OCI-LY7 (cell line): ENCODE measurements at regions not wholly inside any gene's neighbourhood (a gene's known extent, or its start where the extent isn't known, plus 50 kb on each side); places are given as distances from the start of the nearest gene placed in this dataset.

Source experiments
- BruUV-seq: library from RNA; stranded (reverse); fragments of 400-500 nt; replicated peaks from 2 replicates; lab custom pipeline; 2021; lab: Mats Ljungman, UMichigan
- CTCF ChIA-PET: fragments of 300-600 bp; sonication (Branson Sonifier 250); formaldehyde crosslinking; loops from one replicate; lab custom pipeline; 2022; ENCODE audit warnings: antibody characterized with exemption; ENCODE audit not compliant: unreplicated experiment; lab: Charles Lee
- POLR2A ChIA-PET: fragments of 300-600 bp; sonication (Branson Sonifier 250); formaldehyde crosslinking; loops from one replicate; lab custom pipeline; 2022; ENCODE audit warnings: antibody characterized with exemption; lab: Charles Lee
- DNase-seq: peaks from one replicate; pipeline ENCODE4 v3.0.0-alpha.2; 2015; ENCODE audit warnings: low spot score
- H2AFZ ChIP-seq: fragments of 200-600 bp; sonication (generic), shearing (Covaris generic); 2 replicates; pipeline ENCODE4 v1.6.1; 2014; ENCODE audit warnings: mild to moderate bottlenecking, antibody characterized with exemption, low read length, moderate library complexity
- H3K27ac ChIP-seq: fragments of 200-600 bp; sonication (generic); 2 replicates; pipeline ENCODE4 v1.5.1; 2014; ENCODE audit warnings: mixed run types, low read depth, mild to moderate bottlenecking, moderate library complexity, low read length, inconsistent platforms; ENCODE audit not compliant: poor library complexity, severe bottlenecking
- H3K36me3 ChIP-seq: fragments of 200-600 bp; sonication (generic); 2 replicates; pipeline ENCODE4 v1.6.1; 2014; ENCODE audit warnings: mild to moderate bottlenecking, antibody characterized with exemption, low read length, moderate library complexity, mixed read lengths; ENCODE audit not compliant: insufficient read depth
- H3K4me1 ChIP-seq: fragments of 200-600 bp; sonication (generic); 2 replicates; pipeline ENCODE4 v1.5.1; 2014; ENCODE audit warnings: mild to moderate bottlenecking, low read length; ENCODE audit not compliant: insufficient read depth, poor library complexity, severe bottlenecking
- H3K4me2 ChIP-seq: fragments of 200-600 bp; sonication (generic); 2 replicates; pipeline ENCODE4 v1.6.1; 2014; ENCODE audit warnings: mild to moderate bottlenecking, low read length
- H3K4me3 ChIP-seq: fragments of 200-600 bp; sonication (generic); 2 replicates; pipeline ENCODE4 v1.5.1; 2014; ENCODE audit warnings: mild to moderate bottlenecking, low read depth, low read length; ENCODE audit not compliant: poor library complexity, severe bottlenecking
- H3K79me2 ChIP-seq: fragments of 200-600 bp; sonication (generic); 2 replicates; pipeline ENCODE4 v1.6.1; 2016; ENCODE audit warnings: low read depth, mild to moderate bottlenecking, low read length, moderate library complexity, mixed read lengths; ENCODE audit not compliant: insufficient read depth
- H3K9me2 ChIP-seq: fragments of 200-600 bp; sonication (generic); 2 replicates; pipeline ENCODE4 v1.6.1; 2016; ENCODE audit warnings: mild to moderate bottlenecking, low read length, mixed read lengths; ENCODE audit not compliant: insufficient read depth
- H3K9me3 ChIP-seq: fragments of 200-600 bp; sonication (generic); 2 replicates; pipeline ENCODE4 v1.6.1; 2014; ENCODE audit warnings: mild to moderate bottlenecking, mixed run types, low read length, mixed read lengths
- H4K20me1 ChIP-seq: fragments of 200-600 bp; sonication (generic); 2 replicates; pipeline ENCODE4 v1.6.1; 2014; ENCODE audit warnings: mild to moderate bottlenecking, antibody characterized with exemption, low read length, moderate library complexity, mixed read lengths; ENCODE audit not compliant: insufficient read depth
- EZH2phosphoT487 ChIP-seq: fragments of 200-600 bp; sonication (generic); IDR thresholded peaks from 2 replicates; pipeline ENCODE4 v1.6.1; 2018; ENCODE audit warnings: low read depth, borderline replicate concordance, mild to moderate bottlenecking, mixed run types, antibody characterized with exemption, low read length, moderate library complexity, mixed read lengths
- intact Hi-C: fragments of 100-400 bp; cut with micrococcal nuclease; formaldehyde crosslinking; loops from one replicate; pipeline ENCODE4 v1.10.0; 2022; ENCODE audit not compliant: unreplicated experiment
- TF ChIP-seq, protein P1 (sequence below): fragments of 200-600 bp; sonication (generic); conservative IDR thresholded peaks from 2 replicates; pipeline ENCODE4 v1.5.1; 2014; ENCODE audit warnings: mild to moderate bottlenecking, antibody characterized with exemption, low read length, moderate library complexity, mixed read lengths

DNA sequence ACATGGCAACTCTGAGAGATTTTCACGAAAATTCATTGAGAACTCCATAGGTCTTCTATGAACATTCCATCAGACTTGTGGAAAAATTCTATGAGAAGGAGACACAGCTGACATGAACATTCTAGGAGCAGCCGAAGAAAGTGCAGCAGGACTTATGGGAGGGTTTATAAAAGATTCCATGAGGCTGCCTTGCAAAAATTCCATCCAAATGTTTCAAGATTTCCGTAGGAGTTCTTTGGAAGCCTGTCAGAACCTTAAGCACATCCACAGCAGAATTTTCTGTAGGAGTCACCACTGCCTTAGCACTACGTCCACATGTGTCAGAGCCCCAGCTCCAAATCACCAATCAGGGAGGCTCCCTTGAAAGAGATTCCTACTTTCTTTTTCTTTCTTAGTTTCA lies 67.0 kb upstream of the MSX1 start:
- ChIA-PET POLR2A (interaction anchor here (1.4 kb wide), 1 partner anchor 18 kb away, joined by 5 read pairs; no protein-coding TSS in a partner anchor), CTCF (no interaction called here)
- no peaks in the 10 kb centered on the region for H3K36me3 ChIP-seq
- H3K9me3 ChIP-seq: peaks cover 16% of the 10 kb centered on the region
- H3K4me2 ChIP-seq: no peak overlapping the region
- H3K4me1 ChIP-seq: no peaks in the 10 kb centered on the region
- TF ChIP-seq EZH2phosphoT487: no peak
- TF ChIP-seq, protein P1, sequence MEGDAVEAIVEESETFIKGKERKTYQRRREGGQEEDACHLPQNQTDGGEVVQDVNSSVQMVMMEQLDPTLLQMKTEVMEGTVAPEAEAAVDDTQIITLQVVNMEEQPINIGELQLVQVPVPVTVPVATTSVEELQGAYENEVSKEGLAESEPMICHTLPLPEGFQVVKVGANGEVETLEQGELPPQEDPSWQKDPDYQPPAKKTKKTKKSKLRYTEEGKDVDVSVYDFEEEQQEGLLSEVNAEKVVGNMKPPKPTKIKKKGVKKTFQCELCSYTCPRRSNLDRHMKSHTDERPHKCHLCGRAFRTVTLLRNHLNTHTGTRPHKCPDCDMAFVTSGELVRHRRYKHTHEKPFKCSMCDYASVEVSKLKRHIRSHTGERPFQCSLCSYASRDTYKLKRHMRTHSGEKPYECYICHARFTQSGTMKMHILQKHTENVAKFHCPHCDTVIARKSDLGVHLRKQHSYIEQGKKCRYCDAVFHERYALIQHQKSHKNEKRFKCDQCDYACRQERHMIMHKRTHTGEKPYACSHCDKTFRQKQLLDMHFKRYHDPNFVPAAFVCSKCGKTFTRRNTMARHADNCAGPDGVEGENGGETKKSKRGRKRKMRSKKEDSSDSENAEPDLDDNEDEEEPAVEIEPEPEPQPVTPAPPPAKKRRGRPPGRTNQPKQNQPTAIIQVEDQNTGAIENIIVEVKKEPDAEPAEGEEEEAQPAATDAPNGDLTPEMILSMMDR: no peak
- H3K9me2 ChIP-seq: no peaks in the 10 kb centered on the region
- no peaks in the 10 kb centered on the region for H4K20me1 ChIP-seq
- H3K27ac ChIP-seq: no peak overlapping the region
- DNase-seq: no peak
- no peak overlapping the region for H2AFZ ChIP-seq
- no peaks in the 10 kb centered on the region for H3K79me2 ChIP-seq
- no TSS peak for BruUV-seq
- intact Hi-C loops: no loop called here
- H3K4me3 ChIP-seq: no peak overlapping the region

DNA sequence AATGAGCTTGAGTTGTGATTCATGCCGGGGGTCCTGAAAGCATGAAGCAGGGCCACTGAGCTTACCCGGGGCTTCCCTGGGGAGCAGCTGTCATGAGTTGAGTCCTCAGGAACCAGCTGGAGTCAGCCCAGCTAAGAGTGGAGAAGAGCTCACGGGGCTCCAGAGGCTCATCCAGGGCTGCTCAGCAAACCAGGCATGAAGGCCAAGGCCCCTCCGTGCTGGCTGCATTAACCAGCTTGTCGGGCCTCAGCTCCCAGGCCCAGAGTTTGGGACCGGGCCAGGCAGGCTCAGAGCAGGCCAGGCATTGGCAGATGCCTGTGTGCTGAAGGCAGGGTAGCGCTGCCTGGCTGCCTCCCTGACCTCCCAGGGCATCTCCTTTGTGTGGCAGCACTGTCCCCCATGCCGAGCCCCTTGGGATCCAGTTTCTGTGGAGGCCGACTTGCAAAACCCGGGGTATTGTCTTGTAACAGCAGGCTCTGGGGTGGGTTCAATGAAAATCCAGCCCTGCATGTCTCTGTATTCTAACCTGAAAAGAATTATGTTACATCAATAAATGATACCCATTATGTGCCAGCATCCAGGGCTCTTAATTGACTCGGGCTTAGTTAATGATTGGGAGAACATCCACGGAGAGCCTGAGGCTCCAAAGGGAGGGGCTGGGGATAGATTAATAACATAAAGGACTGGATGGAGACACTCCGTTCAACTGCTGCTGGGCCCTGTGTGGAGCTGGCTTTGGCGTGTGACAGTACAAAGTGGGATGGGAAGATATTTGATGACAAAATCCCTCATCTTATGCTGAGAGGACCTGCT lies 68.0 kb upstream of the MSX1 start:
- H2AFZ ChIP-seq: no peak overlapping the region
- H3K4me3 ChIP-seq: no peak overlapping the region
- no peaks in the 10 kb centered on the region for H3K36me3 ChIP-seq
- no peaks in the 10 kb centered on the region for H3K79me2 ChIP-seq
- no peak overlapping the region for H3K4me2 ChIP-seq
- no peak for DNase-seq
- H3K9me2 ChIP-seq: no peaks in the 10 kb centered on the region
- H3K4me1 ChIP-seq: no peaks in the 10 kb centered on the region
- POLR2A ChIA-PET: no interaction called here
- no TSS peak for BruUV-seq
- peaks cover 16% of the 10 kb centered on the region for H3K9me3 ChIP-seq
- CTCF ChIA-PET: no interaction called here
- TF ChIP-seq, protein P1: no peak
- no peak for TF ChIP-seq EZH2phosphoT487
- H4K20me1 ChIP-seq: no peaks in the 10 kb centered on the region
- no peak overlapping the region for H3K27ac ChIP-seq
- intact Hi-C loops: no loop called here

DNA sequence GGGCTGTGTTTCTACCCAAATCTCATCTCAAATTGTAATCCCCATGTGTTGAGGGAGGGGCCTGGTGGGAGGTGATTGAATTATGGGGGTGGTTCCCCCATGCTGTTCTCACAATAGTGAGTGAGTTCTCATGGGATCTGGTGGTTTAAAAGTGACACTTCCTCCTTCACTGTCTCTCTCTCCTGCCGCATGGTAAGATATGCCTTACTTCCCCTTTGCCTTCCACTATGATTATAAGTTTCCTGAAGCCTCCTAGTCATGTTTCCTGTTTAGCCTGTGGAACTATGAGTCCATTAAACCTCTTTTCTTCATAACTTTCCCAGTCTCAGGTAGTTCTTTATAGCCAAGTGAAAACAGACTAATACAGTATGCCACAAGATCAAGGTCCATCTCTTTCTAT lies 70.0 kb upstream of the MSX1 start:
- no peaks in the 10 kb centered on the region for H3K9me2 ChIP-seq
- ChIA-PET CTCF (no interaction called here), POLR2A (interaction anchor here (0.5 kb wide), 1 partner anchor 924 kb away, joined by 4 read pairs; no protein-coding TSS in a partner anchor)
- H3K4me1 ChIP-seq: no peaks in the 10 kb centered on the region
- H3K4me3 ChIP-seq: no peak overlapping the region
- H2AFZ ChIP-seq: no peak overlapping the region
- intact Hi-C loops: no loop called here
- no peak overlapping the region for H3K4me2 ChIP-seq
- BruUV-seq: no TSS peak
- no peak for DNase-seq
- H3K27ac ChIP-seq: no peak overlapping the region
- H4K20me1 ChIP-seq: no peaks in the 10 kb centered on the region
- H3K79me2 ChIP-seq: no peaks in the 10 kb centered on the region
- TF ChIP-seq, protein P1: no peak
- TF ChIP-seq EZH2phosphoT487: no peak
- peaks cover 16% of the 10 kb centered on the region for H3K9me3 ChIP-seq
- H3K36me3 ChIP-seq: no peaks in the 10 kb centered on the region
